ENCODE measurements at regions not wholly inside any gene's neighbourhood (a gene's known extent, or its start where the extent isn't known, plus 50 kb on each side); places are given as distances from the start of the nearest gene placed in this dataset.

- Histone ChIP-seq H3K27me3 (ENCODE audit: control insufficient read depth in 1 of 2, insufficient read depth in 2 of 2, low read length in 2 of 2) (no peaks in the 10 kb centered on the region), H3K9me3 (ENCODE audit: control insufficient read depth in 1 of 2, insufficient read depth in 1 of 2, low read length in 2 of 2) (no peaks in the 10 kb centered on the region), H3K4me3 (ENCODE audit: low read length) (no peak overlapping the region), H3K36me3 (ENCODE audit: insufficient read depth, low read length) (no peaks in the 10 kb centered on the region), H3K27ac (ENCODE audit: low read depth in 1 of 2, low read length in 2 of 2) (no peak overlapping the region), H3K4me1 (ENCODE audit: insufficient read depth, low read length) (no peaks in the 10 kb centered on the region)
- H3K4me3 Mint-ChIP-seq: no peak overlapping the region
- DNase-seq (no peak), ATAC-seq (ENCODE audit: poor library complexity) (no peak)
- no peak overlapping the region for H3K27ac Mint-ChIP-seq
- H3K9me3 Mint-ChIP-seq: no peaks in the 10 kb centered on the region
- no peaks in the 10 kb centered on the region for H3K4me1 Mint-ChIP-seq (ENCODE audit: low read depth)
- intact Hi-C loops (cut with DNase I, micrococcal nuclease): no loop called here
- CTCF ChIA-PET: no interaction called here
- TF ChIP-seq, protein P1, sequence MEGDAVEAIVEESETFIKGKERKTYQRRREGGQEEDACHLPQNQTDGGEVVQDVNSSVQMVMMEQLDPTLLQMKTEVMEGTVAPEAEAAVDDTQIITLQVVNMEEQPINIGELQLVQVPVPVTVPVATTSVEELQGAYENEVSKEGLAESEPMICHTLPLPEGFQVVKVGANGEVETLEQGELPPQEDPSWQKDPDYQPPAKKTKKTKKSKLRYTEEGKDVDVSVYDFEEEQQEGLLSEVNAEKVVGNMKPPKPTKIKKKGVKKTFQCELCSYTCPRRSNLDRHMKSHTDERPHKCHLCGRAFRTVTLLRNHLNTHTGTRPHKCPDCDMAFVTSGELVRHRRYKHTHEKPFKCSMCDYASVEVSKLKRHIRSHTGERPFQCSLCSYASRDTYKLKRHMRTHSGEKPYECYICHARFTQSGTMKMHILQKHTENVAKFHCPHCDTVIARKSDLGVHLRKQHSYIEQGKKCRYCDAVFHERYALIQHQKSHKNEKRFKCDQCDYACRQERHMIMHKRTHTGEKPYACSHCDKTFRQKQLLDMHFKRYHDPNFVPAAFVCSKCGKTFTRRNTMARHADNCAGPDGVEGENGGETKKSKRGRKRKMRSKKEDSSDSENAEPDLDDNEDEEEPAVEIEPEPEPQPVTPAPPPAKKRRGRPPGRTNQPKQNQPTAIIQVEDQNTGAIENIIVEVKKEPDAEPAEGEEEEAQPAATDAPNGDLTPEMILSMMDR (IDR thresholded peaks at IDR 0.05): no peak
- POLR2A ChIA-PET: no interaction called here
- H3K36me3 Mint-ChIP-seq (ENCODE audit: low read depth): no peaks in the 10 kb centered on the region
- no peaks in the 10 kb centered on the region for H3K27me3 Mint-ChIP-seq
Measured at GRCh38 chr3:107458871-107459270, 63.9 kb upstream of the BBX start.

DNA sequence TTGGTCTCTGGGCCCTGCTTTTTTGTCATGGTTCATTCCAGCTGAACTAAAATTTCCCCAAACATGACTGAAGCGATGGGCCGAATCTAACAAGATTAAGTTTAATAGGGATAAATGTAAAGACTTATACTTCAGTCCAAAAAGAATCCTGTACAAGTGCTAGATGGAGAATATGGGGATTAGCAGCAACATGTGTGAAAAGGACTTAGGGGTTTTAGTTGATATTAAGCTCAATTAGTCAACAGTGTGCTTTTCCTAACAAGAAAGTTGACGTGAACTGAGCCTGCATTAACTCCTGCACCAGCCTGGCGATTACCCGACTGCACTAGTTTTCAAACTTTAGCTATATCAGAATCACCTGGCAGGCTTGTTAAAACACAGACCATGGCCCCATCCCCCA, 61.0 kb upstream of the BBX start:
- Mint-ChIP-seq H3K36me3 (ENCODE audit: low read depth) (no peaks in the 10 kb centered on the region), H3K9me3 (no peaks in the 10 kb centered on the region), H3K4me1 (ENCODE audit: low read depth) (no peaks in the 10 kb centered on the region), H3K4me3 (no peak overlapping the region), H3K27me3 (no peaks in the 10 kb centered on the region), H3K27ac (no peak overlapping the region)
- Histone ChIP-seq H3K36me3 (ENCODE audit: insufficient read depth, low read length) (no peaks in the 10 kb centered on the region), H3K9me3 (ENCODE audit: control insufficient read depth in 1 of 2, insufficient read depth in 1 of 2, low read length in 2 of 2) (no peaks in the 10 kb centered on the region), H3K4me3 (ENCODE audit: low read length) (no peak overlapping the region), H3K27ac (ENCODE audit: low read depth in 1 of 2, low read length in 2 of 2) (no peak overlapping the region), H3K27me3 (ENCODE audit: control insufficient read depth in 1 of 2, insufficient read depth in 2 of 2, low read length in 2 of 2) (no peaks in the 10 kb centered on the region), H3K4me1 (ENCODE audit: insufficient read depth, low read length) (no peaks in the 10 kb centered on the region)
- ChIA-PET POLR2A (no interaction called here), CTCF (no interaction called here)
- DNase-seq (no peak), ATAC-seq (ENCODE audit: poor library complexity) (no peak)
- TF ChIP-seq, protein P1 (IDR thresholded peaks at IDR 0.05): no peak
- intact Hi-C loops (cut with DNase I, micrococcal nuclease): no loop called here

DNA sequence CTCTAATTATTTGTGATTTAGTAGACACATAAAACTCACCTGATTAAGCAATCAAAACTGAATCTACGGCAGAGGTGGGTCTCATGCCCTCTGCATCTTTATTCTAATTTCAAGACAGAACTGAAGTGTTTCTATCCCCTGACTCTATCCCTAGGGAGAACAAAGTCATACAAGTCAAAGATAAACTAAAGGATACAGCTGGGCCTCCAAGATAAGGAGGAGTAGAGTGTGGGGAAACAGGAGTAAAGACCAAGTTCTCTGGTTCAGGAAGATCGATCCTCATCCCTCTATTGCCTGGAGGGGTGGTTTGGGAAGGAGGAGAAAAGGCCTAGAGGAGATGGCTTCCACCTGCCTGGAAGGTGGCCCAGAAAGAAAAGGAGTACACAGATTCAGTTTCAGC, 58.7 kb upstream of the BBX start:
- no peaks in the 10 kb centered on the region for H3K36me3 Mint-ChIP-seq (ENCODE audit: low read depth)
- TF ChIP-seq, protein P1 (IDR thresholded peaks at IDR 0.05): no peak
- Histone ChIP-seq H3K27me3 (ENCODE audit: control insufficient read depth in 1 of 2, insufficient read depth in 2 of 2, low read length in 2 of 2) (no peaks in the 10 kb centered on the region), H3K4me3 (ENCODE audit: low read length) (no peak overlapping the region), H3K4me1 (ENCODE audit: insufficient read depth, low read length) (no peaks in the 10 kb centered on the region), H3K27ac (ENCODE audit: low read depth in 1 of 2, low read length in 2 of 2) (no peak overlapping the region), H3K9me3 (ENCODE audit: control insufficient read depth in 1 of 2, insufficient read depth in 1 of 2, low read length in 2 of 2) (no peaks in the 10 kb centered on the region), H3K36me3 (ENCODE audit: insufficient read depth, low read length) (no peaks in the 10 kb centered on the region)
- peaks cover 2% of the 10 kb centered on the region for H3K27me3 Mint-ChIP-seq
- H3K4me3 Mint-ChIP-seq: no peak overlapping the region
- H3K9me3 Mint-ChIP-seq: no peaks in the 10 kb centered on the region
- ChIA-PET POLR2A (no interaction called here), CTCF (no interaction called here)
- ATAC-seq (ENCODE audit: poor library complexity): no peak
- intact Hi-C loops (cut with DNase I, micrococcal nuclease): no loop called here
- H3K4me1 Mint-ChIP-seq (ENCODE audit: low read depth): no peaks in the 10 kb centered on the region
- DNase-seq: no peak
- no peak overlapping the region for H3K27ac Mint-ChIP-seq
